Psoas muscle (tissue), 7 donors: ENCODE measurements at regions not wholly inside any gene's neighbourhood (a gene's known extent, or its start where the extent isn't known, plus 50 kb on each side); places are given as distances from the start of the nearest gene placed in this dataset.
"Not testable (repeated sequence)": the region's sequence is repeated elsewhere in the genome, so short reads cannot be mapped to it uniquely, and the experiment has no call there.

Source experiments
- ATAC-seq, 4 donors: fragments of 200-7000 bp; cut with Tn5 transposase; one replicate each; pipeline ENCODE4 v1.9.1; 2020; ENCODE audit warnings: moderate library complexity in 3 of 4, mild to moderate bottlenecking in 2 of 4
- DNase-seq, 2 donors: peaks; one replicate each; pipeline ENCODE4 v3.0.0-alpha.2; 2020
- H3K27ac ChIP-seq: fragments of 200-600 bp; one replicate; pipeline ENCODE4 v1.8.0; 2022
- H3K27me3 ChIP-seq, 3 donors: fragments of 200-600 bp in 1 of 3; one replicate each; pipeline versions ENCODE4 v1.6.1 to v1.8.0; 2013 to 2022; ENCODE audit warnings: low read length in 2 of 3, mild to moderate bottlenecking in 2 of 3, moderate library complexity in 1 of 3; ENCODE audit not compliant: insufficient read depth in 3 of 3
- H3K36me3 ChIP-seq, 2 donors: fragments of 200-600 bp in 1 of 2; one replicate each; pipeline versions ENCODE4 v1.6.1 to v1.8.0; 2013 to 2022; ENCODE audit warnings: low read depth in 1 of 2, mild to moderate bottlenecking in 1 of 2, moderate library complexity in 1 of 2; ENCODE audit not compliant: insufficient read depth in 1 of 2
- H3K4me1 ChIP-seq: fragments of 200-600 bp; one replicate; pipeline ENCODE4 v1.8.0; 2022
- H3K4me3 ChIP-seq: fragments of 200-600 bp; one replicate; pipeline ENCODE4 v1.8.0; 2022; ENCODE audit warnings: mild to moderate bottlenecking
- H3K9me3 ChIP-seq: fragments of 200-600 bp; one replicate; pipeline ENCODE4 v1.8.0; 2022
- WGBS, 3 donors: extraction: QIAGEN DNeasy Blood & Tissue Kit; methylation state at CpG; one replicate each; pipeline versions ENCODE4 v1.1.6 to v1.1.7; 2013; 5-methylcytosine and 5-hydroxymethylcytosine counted together
- intact Hi-C, 2 donors: fragments of 100-400 bp; cut with DNase I; formaldehyde crosslinking; loops; one replicate each; pipeline versions ENCODE4 v1.11.0 to v1.14.2; 2022
- TF ChIP-seq, protein P1 (sequence below): fragments of 200-600 bp; IDR thresholded peaks from one replicate; pipeline ENCODE4 v1.8.0; 2022; ENCODE audit warnings: antibody characterized with exemption
- donor health status: healthy with polysubstance abuse.
- donor health status: DM: no; HTN: no; CAD: no; lungs with moderate emphysema.
- donor health status: Bipolar disorder and iron deficiency.
- donor health status: healthy.
- donor health status: DM: yes; HTN: yes; CAD: no.
- donor health status: DM: no; HTN: no; CAD: no.
- donor health status: DM: yes; HTN: yes; CAD: no.

DNA sequence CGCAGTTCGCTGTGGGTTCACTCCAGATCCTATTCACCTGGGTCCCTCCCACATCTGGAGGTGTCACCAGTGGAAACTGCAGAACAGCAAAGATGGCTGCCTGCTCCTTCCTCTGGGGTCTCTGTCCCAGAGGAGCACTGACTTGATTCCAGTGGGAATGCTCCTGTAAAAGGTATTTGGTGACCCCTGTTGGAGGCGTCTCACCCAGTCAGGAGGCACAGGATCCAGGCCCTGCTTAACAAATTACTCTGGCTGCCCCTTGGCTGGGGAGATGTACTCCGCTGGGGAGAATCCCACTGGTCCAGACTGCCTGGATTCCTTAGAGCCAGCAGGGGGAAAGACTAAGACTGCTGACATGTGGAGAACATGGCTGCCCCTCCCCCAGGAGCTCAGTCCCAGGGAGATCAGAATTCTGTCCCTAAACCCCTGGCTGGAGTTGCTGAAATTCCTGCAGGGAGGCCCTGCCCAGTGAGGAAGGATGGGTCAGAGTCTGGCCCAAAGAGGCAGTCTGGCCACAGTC is 483.0 kb downstream of the CBLN4 start:
- no peaks in the 10 kb centered on the region for H3K27me3 ChIP-seq
- 82 to 97% (median 95%) methylated on average over 4 of the region's 4 CpGs for WGBS, 3 donors
- ATAC-seq, result no peak
- TF ChIP-seq, protein P1, sequence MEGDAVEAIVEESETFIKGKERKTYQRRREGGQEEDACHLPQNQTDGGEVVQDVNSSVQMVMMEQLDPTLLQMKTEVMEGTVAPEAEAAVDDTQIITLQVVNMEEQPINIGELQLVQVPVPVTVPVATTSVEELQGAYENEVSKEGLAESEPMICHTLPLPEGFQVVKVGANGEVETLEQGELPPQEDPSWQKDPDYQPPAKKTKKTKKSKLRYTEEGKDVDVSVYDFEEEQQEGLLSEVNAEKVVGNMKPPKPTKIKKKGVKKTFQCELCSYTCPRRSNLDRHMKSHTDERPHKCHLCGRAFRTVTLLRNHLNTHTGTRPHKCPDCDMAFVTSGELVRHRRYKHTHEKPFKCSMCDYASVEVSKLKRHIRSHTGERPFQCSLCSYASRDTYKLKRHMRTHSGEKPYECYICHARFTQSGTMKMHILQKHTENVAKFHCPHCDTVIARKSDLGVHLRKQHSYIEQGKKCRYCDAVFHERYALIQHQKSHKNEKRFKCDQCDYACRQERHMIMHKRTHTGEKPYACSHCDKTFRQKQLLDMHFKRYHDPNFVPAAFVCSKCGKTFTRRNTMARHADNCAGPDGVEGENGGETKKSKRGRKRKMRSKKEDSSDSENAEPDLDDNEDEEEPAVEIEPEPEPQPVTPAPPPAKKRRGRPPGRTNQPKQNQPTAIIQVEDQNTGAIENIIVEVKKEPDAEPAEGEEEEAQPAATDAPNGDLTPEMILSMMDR, result no peak
- no peaks in the 10 kb centered on the region for H3K36me3 ChIP-seq
- no peak overlapping the region for H3K27ac ChIP-seq
- intact Hi-C loops, result no loop called here
- H3K9me3 ChIP-seq, result no peaks in the 10 kb centered on the region
- no peak overlapping the region for H3K4me3 ChIP-seq
- DNase-seq, result no peak
- no peaks in the 10 kb centered on the region for H3K4me1 ChIP-seq

- intact Hi-C loops, DNase-seq, H3K4me3 ChIP-seq: not testable (repeated sequence)
Measured at GRCh38 chr20:55517584-55517983, 487.7 kb downstream of the CBLN4 start.

GRCh38 chr20:55515832-55516231 is 489.5 kb downstream of the CBLN4 start:
- WGBS, 3 donors, result 66 to 71% (median 66%) methylated on average over 3 of the region's 3 CpGs
- intact Hi-C loops, result no loop called here
- TF ChIP-seq, protein P1, result no peak
- Histone ChIP-seq H3K4me3 (no peak overlapping the region), H3K4me1 (no peaks in the 10 kb centered on the region), H3K27ac (no peak overlapping the region), H3K27me3 (no peaks in the 10 kb centered on the region), H3K36me3 (no peaks in the 10 kb centered on the region), H3K9me3 (no peaks in the 10 kb centered on the region)
- ATAC-seq (no peak), DNase-seq (no peak)

More at GRCh38 chr20:55517584-55517983, 487.7 kb downstream of the CBLN4 start:
- H3K4me1 ChIP-seq, H3K27ac ChIP-seq, H3K27me3 ChIP-seq, H3K9me3 ChIP-seq, ATAC-seq, H3K36me3 ChIP-seq: not testable (repeated sequence)

DNA sequence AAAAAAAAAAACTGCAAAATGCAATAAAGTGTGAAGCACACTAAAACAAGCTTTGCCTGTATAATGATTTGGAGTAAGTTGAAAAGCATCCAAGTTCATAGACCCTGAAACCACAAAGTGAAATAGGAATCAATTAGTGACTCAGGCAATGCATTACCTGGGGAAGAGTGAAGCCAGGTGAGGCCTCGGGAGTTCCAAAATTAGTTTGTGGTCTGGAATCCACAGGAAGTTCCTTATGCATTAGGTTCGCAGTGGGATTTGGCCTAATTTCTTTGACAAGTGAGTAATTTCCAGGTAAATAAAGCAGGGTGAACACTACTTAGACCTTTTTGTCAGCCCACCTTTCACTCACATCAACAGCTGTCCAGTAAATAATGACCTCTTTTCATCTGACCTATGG is 490.8 kb downstream of the CBLN4 start:
- ATAC-seq (no peak), DNase-seq (no peak)
- TF ChIP-seq, protein P1, result no peak
- 74 to 80% (median 74%) methylated on average over 2 of the region's 2 CpGs for WGBS, 3 donors
- Histone ChIP-seq H3K27ac (no peak overlapping the region), H3K9me3 (no peaks in the 10 kb centered on the region), H3K36me3 (no peaks in the 10 kb centered on the region), H3K4me3 (no peak overlapping the region), H3K4me1 (no peaks in the 10 kb centered on the region), H3K27me3 (no peaks in the 10 kb centered on the region)
- intact Hi-C loops, result no loop called here

DNA sequence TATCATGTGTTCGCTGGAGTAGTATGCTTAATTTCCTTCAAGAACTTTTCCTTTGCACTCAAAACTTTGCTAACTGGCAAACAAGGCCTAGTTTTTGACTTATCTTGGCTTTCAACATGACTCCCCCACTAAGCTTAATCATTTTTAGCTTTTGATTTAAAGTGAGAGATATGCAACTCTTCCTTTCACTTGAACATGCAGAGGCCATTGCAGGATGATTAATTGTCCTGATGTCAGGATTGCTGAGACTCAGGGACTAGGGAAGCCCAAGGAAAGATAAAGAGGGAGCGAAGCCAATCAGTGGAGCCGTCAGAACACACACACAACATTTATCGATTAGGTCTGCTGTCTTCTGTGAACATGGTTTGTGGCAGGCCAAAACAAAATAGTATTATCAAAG is 491.4 kb downstream of the CBLN4 start:
- no peaks in the 10 kb centered on the region for H3K9me3 ChIP-seq
- H3K4me3 ChIP-seq, result no peak overlapping the region
- H3K27ac ChIP-seq, result no peak overlapping the region
- no peaks in the 10 kb centered on the region for H3K27me3 ChIP-seq
- H3K36me3 ChIP-seq, result no peaks in the 10 kb centered on the region
- no peaks in the 10 kb centered on the region for H3K4me1 ChIP-seq
- DNase-seq (no peak), ATAC-seq (no peak)
- TF ChIP-seq, protein P1, result no peak
- intact Hi-C loops, result no loop called here
- WGBS, 3 donors, result 64 to 67% (median 67%) methylated on average over 4 of the region's 4 CpGs
